Dermis microvascular lymphatic vessel endothelial cell (primary cell): ENCODE measurements at regions not wholly inside any gene's neighbourhood (a gene's known extent, or its start where the extent isn't known, plus 50 kb on each side); places are given as distances from the start of the nearest gene placed in this dataset.

Experiments used
- DNase-seq, 2 donors: peaks; one replicate each; pipeline versions ENCODE4 v3.0.0 to v3.0.0-alpha.2; 2010; ENCODE audit warnings: low read depth in 2 of 2

GRCh38 chr1:86296305-86297205, 99.6 kb downstream of the ODF2L start:
- DNase-seq = no peak

- DNase-seq = no peak
Measured at GRCh38 chr1:86289746-86290145, 106.4 kb downstream of the ODF2L start.

- no peak for DNase-seq
Measured at GRCh38 chr1:86289161-86289560, 107.0 kb downstream of the ODF2L start.

GRCh38 chr1:86288586-86289147, 107.5 kb downstream of the ODF2L start:
- no peak for DNase-seq

GRCh38 chr1:86285796-86286195, 110.3 kb downstream of the ODF2L start:
- no peak for DNase-seq

GRCh38 chr1:86282611-86283010, 113.5 kb downstream of the ODF2L start:
- DNase-seq = no peak

- no peak for DNase-seq
Measured at GRCh38 chr1:86277936-86278335, 118.2 kb downstream of the ODF2L start.

- DNase-seq = no peak
Measured at GRCh38 chr1:86273066-86273465, 116.5 kb upstream of the COL24A1 start.

GRCh38 chr1:86272083-86272482, 115.5 kb upstream of the COL24A1 start:
- DNase-seq = no peak

- no peak for DNase-seq
Measured at GRCh38 chr1:86271046-86271445, 114.5 kb upstream of the COL24A1 start.

GRCh38 chr1:86263101-86263500, 106.5 kb upstream of the COL24A1 start:
- DNase-seq = no peak

- no peak for DNase-seq
Measured at GRCh38 chr1:86260476-86260875, 103.9 kb upstream of the COL24A1 start.

GRCh38 chr1:86259390-86259789, 102.8 kb upstream of the COL24A1 start:
- no peak for DNase-seq

GRCh38 chr1:86258101-86258500, 101.5 kb upstream of the COL24A1 start:
- no peak for DNase-seq

- DNase-seq = no peak
Measured at GRCh38 chr1:86247597-86248279, 91.2 kb upstream of the COL24A1 start.

GRCh38 chr1:86245566-86246190, 89.1 kb upstream of the COL24A1 start:
- DNase-seq = no peak

GRCh38 chr1:86239894-86240293, 83.3 kb upstream of the COL24A1 start:
- no peak for DNase-seq

GRCh38 chr1:86239490-86239889, 82.9 kb upstream of the COL24A1 start:
- DNase-seq = no peak

- DNase-seq = no peak
Measured at GRCh38 chr1:86238226-86238625, 81.7 kb upstream of the COL24A1 start.

- no peak for DNase-seq
Measured at GRCh38 chr1:86235852-86236251, 79.3 kb upstream of the COL24A1 start.

GRCh38 chr1:86233403-86233802, 76.8 kb upstream of the COL24A1 start:
- peak in 1 of 2 donors; percentile 2 for DNase-seq

GRCh38 chr1:86231076-86231475, 74.5 kb upstream of the COL24A1 start:
- no peak for DNase-seq
